ENCODE measurements at regions not wholly inside any gene's neighbourhood (a gene's known extent, or its start where the extent isn't known, plus 50 kb on each side); places are given as distances from the start of the nearest gene placed in this dataset.
"Not testable (repeated sequence)": the region's sequence is repeated elsewhere in the genome, so short reads cannot be mapped to it uniquely, and the experiment has no call there.

DNA sequence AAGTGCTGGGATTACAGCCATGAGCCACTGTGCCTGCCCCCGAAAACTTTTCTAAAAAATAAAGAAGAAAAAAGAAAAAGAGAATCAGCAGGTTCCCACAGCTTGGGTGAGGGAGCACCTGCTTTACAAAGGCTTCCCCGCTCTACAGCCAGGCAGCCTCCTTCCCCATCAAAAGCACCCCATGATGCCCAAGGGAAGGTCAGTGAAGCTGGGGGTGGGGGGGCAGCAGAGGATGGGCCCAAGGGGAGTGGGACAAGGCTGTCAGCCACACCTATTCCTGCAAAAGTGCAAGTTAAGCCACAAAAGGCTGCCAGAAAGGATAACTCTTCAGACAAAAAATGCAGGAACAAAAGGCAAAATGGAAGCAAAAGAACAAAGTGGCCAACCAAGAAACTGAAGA lies 72.5 kb downstream of the FAM50B start:
- DNase-seq: no peak

DNA sequence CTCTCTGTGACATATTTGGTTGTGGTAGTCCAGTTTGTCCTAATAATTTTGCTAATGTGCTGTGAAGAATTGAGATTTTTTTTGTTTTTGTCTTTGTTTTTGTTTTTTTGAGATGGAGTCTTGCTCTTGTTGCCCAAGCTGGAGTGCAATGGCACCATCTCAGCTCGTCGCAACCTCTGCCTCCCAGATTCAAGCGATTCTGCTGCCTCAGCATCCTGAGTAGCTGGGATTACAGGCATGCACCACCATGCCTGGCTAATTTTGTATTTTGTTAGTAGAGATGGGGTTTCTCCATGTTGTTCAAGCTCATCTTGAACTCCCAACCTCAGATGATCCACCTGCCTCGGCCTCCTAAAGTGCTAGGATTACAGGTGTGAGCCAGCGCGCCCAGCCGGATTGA lies 73.4 kb downstream of the FAM50B start:
- not testable (repeated sequence) for DNase-seq

- DNase-seq: not testable (repeated sequence)
Measured at GRCh38 chr6:3925223-3926149, 76.3 kb downstream of the FAM50B start.

DNA sequence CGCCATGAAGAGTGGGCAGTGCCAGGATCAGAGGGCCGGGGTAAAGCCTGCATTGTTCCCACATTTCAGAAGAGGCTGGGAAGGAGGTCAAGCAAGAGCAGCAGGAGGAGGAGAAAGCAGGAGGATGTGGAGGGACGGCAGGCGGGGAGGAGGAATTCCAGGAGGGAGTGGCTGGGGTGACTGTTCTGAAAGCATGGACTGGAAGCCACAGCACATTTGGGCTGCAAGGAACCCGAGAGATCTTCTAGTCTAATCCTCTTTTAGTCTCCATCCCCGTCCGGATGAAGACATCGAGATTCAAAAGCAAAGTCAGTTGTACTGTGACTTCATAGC lies 76.9 kb downstream of the FAM50B start:
- no peak for DNase-seq

GRCh38 chr6:3928111-3928510 lies 78.9 kb downstream of the FAM50B start:
- no peak for DNase-seq

DNA sequence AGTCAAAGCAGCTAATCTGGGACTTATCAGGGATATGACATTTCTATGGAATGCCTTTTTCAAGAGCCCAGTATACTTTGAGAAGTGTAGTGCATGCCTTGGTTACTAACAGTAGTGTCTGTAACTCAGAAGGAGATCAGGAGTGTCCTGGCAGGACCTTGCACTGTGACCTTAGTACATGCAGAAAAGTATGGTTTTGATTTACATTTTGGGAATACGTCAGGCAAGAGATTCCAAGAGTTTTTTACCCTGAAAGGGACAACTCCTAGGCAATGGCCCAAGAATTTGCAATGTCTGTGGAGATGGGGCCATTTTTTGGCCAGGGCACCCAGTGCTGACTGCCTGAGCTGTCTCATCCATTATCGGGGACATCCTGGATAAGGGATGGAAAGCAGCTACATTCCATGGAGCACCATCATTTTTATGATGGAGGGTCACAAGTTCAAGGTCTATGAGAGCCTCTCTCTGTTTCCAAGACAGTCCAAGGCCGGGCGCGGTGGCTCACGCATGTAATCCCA lies 80.2 kb downstream of the FAM50B start:
- no peak for DNase-seq

- no peak for DNase-seq
Measured at GRCh38 chr6:3937438-3937837, 88.3 kb downstream of the FAM50B start.

DNA sequence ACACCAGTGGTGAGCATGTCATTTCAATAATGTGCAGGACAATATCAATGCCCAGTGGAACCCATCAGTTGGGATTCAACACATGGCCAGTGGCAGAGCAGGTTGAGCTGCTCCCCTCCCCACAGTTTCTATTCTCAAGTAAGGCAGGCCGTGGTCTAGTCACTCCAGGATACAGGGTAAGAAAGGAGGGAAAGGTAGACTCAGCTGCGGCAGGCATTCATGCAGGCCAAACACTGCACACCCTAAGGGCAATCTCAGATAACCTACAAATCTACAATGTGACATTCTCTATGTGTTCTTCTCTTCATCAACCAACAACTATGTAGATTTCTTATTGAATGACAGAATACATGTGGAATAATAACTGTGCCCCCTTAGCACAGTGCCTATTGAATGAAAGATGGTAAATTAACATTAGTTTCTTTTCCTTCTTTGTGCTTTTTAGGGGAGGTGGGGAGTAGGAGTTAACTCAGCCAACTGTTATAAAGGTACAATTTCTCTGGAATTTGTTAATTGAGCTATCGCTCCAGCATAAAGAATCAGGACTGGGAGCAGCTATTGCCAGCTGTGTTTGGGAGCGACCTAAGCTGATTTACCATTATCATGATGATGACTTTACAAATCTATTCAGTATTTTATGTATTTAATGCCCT lies 89.7 kb downstream of the FAM50B start:
- DNase-seq: no peak

DNA sequence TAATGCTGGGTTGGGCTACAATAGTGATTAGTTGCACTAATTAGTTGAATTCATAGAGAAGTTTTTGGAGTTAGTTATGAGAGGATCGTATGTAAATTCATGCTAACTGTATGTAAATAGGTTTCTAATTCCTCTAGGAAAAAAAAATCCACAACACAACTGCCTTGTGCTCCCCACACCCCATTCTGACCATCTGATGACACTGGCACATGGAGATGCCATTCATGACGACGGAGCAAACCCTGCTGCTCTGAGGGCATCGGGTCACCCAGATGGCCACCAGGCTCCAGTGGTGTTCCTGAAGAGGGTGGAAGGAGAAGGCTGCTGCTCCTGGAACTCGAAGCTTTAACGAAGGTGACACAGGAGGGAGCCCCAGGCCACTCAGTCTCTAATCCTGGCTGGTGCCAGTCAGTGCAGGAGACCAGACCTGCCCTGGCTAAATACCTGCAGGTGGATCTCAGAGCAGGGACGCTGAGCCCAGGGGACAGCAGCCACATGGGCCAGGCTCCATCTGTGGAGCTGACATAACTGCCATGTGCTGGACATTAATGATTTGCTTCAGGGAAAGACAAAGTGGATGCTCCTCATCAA lies 90.3 kb downstream of the FAM50B start:
- no peak for DNase-seq

GRCh38 chr6:3939964-3940363 lies 90.8 kb downstream of the FAM50B start:
- DNase-seq: no peak

DNA sequence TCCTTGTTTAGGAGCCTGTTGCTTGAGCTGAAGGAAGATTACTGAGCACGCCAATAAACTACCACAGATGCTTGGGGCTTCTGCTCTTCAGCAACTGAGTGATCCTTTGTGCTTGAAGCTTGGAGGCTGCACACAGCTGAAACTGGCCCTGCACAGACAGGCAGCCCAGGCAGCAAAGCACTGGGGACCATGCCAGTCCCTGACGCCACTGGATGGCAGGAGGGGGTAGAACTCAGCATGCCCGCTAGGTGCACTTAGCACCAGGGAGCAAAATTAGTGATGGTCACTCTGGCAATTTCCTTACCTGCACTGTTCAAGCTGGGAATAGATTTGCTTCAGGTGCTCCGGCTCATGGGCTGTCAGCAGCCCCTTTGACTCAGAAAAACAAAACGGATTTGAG lies 91.5 kb downstream of the FAM50B start:
- no peak for DNase-seq

- no peak for DNase-seq
Measured at GRCh38 chr6:3943331-3943765, 94.2 kb downstream of the FAM50B start.

DNA sequence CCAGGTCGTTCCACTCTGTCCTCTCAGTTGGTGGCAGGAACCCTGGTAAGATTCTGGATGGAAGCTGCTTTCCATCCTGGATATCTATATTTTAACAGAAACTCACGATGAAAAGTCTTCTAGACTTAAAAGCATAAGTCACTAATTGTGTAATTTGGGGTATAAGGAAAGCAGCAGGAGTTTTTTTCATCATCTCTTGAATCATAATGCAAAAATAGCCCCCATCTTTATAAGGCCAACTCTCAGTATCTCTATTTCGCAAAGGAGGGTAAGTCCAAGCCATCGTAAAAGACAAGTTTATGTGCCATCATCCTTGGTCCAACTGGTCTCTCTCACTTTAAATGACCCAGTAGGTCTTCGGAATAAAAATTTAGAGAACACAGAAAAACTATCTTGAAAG lies 95.1 kb downstream of the FAM50B start:
- no peak for DNase-seq

DNA sequence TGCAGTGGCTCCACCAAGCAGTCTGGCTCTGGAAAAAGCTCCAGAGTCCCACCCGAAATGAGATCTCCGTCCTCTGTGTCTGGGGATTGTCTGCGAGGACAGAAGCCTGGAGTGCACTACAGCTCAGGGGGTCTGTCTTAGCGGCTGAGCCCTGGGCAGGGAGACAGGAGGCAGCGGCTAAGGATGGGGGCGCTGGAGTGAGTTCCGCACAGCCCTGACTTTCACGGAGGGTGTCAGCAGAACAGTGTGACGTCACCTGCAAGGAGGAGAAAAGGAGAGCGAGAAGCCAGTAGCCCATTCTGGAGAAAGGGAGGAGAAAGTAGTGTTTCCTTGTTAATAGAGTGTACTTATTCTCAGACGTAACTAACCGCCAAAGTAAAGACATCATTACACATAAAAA lies 97.6 kb downstream of the FAM50B start:
- DNase-seq: no peak

DNA sequence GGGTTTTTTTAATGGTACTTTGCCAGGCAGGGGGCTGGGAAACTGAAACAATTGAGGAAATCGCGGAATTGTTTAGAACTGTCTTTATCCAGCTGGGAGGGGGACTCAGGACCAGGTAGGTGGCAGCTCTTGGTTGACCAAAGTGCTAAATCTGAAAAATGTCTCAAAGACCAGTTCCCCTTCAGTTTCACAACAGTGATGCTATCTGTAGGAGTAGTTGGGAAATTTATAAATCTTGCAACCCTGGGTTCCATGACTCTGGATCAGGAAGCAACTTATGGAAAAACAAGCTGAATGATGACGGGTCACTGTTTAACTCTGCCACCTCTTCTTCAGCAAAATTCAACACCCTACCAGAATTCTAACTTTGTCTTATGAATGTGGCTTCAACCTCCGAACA lies 99.7 kb downstream of the FAM50B start:
- DNase-seq: no peak

DNA sequence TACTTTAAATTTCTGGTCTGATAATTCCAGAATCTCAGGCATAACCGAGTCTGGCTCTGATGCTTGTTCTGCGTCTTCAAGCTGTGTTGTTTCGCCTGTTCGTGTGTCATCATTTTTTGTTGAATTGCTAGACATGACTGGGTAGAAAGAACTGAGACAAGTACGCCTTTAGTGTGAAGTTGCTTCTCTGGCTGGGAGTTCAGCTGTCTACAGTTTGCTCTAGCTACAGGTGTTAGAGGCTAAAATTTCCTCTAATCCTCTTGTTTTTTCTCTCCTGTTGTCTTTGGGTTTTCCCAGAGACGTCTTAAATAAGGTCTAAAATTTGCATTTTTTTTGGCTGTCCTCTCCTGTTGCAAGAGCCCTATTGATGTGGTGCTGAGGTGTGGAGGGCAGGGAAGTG lies 100.3 kb downstream of the FAM50B start:
- DNase-seq: no peak

DNA sequence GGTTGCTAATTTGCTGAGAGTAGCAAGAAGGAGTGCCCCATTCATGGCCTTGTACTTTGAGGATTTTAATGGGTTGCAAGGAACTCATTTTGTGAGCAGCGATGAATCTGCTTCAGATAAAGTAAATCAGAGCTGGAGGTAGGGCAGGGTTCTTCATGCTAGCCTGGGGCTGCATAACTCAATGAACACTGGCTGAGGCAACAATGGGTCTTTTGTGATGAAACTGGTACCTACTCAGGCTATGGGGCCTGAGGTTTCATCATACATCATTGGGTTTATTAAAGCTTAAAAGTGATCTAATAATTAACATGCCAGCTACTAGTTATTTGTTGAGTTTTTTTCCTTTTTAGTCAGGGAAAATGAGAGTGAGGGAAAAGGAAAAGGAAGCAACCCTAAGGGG lies 106.9 kb downstream of the FAM50B start:
- no peak for DNase-seq

DNA sequence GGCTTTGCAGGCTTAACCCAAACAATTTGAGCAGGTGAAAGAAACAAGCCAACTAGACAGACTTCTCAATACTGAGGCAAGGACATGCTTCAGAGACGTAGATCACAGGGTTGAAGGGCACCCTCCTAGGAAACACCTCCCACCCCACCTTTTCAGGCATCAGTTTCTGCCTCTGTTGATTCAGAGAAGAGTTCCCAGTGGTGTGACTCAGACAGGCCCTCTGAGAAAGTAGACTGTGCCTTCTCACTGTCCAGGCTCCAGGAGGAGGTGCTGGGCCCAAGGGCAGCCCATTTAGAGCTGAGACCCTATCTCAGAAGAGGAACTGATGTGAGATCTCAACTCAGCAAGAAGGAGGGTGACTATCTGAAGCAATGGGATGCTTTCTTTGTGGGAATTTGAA lies 108.1 kb downstream of the FAM50B start:
- no peak for DNase-seq

- DNase-seq: no peak
Measured at GRCh38 chr6:3958255-3958654, 109.1 kb downstream of the FAM50B start.

DNA sequence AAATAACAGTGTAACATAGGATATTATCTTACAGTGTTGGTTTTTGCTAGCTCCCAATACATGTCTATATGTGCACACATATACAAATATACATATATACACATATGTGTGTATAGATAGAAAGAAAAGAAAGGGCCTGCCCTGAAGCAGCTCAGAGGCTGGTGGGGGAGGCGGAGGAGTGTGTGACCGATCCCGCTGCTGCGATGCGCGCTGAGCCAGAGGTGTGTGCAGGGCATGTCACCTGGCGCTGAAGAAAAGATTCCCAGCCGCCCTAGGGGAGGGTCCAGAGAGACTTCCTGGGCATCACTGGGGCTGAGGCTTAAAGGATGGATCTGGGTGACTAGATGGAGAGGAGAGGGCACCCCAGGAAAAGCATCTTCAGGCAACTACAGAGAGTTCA lies 110.2 kb downstream of the FAM50B start:
- no peak for DNase-seq

- DNase-seq: no peak
Measured at GRCh38 chr6:3960754-3961361, 111.7 kb downstream of the FAM50B start.

DNA sequence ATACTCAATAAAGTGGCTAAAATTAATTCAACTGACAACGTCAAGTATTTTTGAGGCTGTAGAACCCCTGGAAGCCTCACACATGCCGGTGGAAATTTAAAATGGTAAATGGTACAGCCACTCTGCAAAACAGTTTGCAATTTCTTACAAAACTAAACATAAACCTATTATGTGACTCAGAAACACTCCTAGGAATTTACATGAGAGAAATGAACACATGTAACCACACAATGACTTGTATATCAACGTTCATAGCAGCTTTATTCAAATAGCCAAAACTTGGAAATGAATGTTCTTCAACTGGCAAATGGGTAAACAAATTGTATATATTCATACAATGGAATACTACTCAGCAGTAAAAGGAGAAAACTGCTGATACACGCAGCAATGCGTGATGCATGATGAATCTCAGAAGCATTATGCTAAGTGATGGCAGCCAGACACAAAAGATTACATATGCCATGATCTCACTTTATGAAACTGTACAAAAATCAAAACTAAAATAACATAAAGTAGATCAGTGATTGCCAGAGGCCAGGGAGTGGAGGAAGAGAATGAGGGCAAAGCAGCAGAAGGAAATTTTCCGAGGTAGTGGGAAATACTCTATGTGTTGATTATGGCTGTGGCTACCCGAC lies 112.5 kb downstream of the FAM50B start:
- no peak for DNase-seq
